ENCODE measurements at regions not wholly inside any gene's neighbourhood (a gene's known extent, or its start where the extent isn't known, plus 50 kb on each side); places are given as distances from the start of the nearest gene placed in this dataset.
A peak's percentile ranks its signal among the peaks of the same experiment; 100 is the strongest.

GRCh38 chr20:47860049-47860830 is 75.0 kb upstream of the SULF2 start:
- Histone ChIP-seq H3K27me3 (peaks cover 9 to 10% of the 10 kb centered on the region in 2 donors), H3K4me1 (no peaks in the 10 kb centered on the region), H3K9me3 (peaks cover 0 to 4% of the 10 kb centered on the region in 2 donors), H3K27ac (no peak overlapping the region), H3K4me3 (no peak overlapping the region), H3K36me3 (no peaks in the 10 kb centered on the region)
- ATAC-seq (no peak), DNase-seq (no peak)
- intact Hi-C loops (cut with DNase I) = no loop called here
- no peak for TF ChIP-seq CTCF (IDR thresholded peaks at IDR 0.05)

GRCh38 chr20:47859278-47859677 is 74.0 kb upstream of the SULF2 start:
- H3K27ac ChIP-seq = no peak overlapping the region
- H3K4me3 ChIP-seq = no peak overlapping the region
- no peaks in the 10 kb centered on the region for H3K4me1 ChIP-seq
- no peak for DNase-seq
- peaks cover 0 to 3% of the 10 kb centered on the region in 2 donors for H3K27me3 ChIP-seq
- ATAC-seq = no peak
- H3K36me3 ChIP-seq = no peaks in the 10 kb centered on the region
- intact Hi-C loops (cut with DNase I) = no loop called here
- no peak for TF ChIP-seq CTCF (IDR thresholded peaks at IDR 0.05)
- peaks cover 0 to 4% of the 10 kb centered on the region in 2 donors for H3K9me3 ChIP-seq

- no peak overlapping the region for H3K27ac ChIP-seq
- intact Hi-C loops (cut with DNase I) = no loop called here
- no peaks in the 10 kb centered on the region for H3K4me1 ChIP-seq
- H3K9me3 ChIP-seq = peaks cover 0 to under 1% of the 10 kb centered on the region in 2 donors
- DNase-seq (no peak), ATAC-seq (peak; percentile 23)
- H3K4me3 ChIP-seq = no peak overlapping the region
- H3K36me3 ChIP-seq = no peaks in the 10 kb centered on the region
- H3K27me3 ChIP-seq = peaks cover 0 to 3% of the 10 kb centered on the region in 2 donors
- no peak for TF ChIP-seq CTCF (IDR thresholded peaks at IDR 0.05)
Measured at GRCh38 chr20:47857569-47858464, 72.5 kb upstream of the SULF2 start.

GRCh38 chr20:47857187-47857568 is 71.9 kb upstream of the SULF2 start:
- Histone ChIP-seq H3K4me1 (no peaks in the 10 kb centered on the region), H3K27me3 (no peaks in the 10 kb centered on the region), H3K27ac (no peak overlapping the region), H3K9me3 (no peaks in the 10 kb centered on the region), H3K36me3 (no peaks in the 10 kb centered on the region), H3K4me3 (no peak overlapping the region)
- no peak for TF ChIP-seq CTCF (IDR thresholded peaks at IDR 0.05)
- ATAC-seq (no peak), DNase-seq (no peak)
- intact Hi-C loops (cut with DNase I) = no loop called here

- no peaks in the 10 kb centered on the region for H3K27me3 ChIP-seq
- no peaks in the 10 kb centered on the region for H3K36me3 ChIP-seq
- no peak for ATAC-seq
- no peak overlapping the region for H3K27ac ChIP-seq
- DNase-seq = no peak
- no peaks in the 10 kb centered on the region for H3K9me3 ChIP-seq
- no peaks in the 10 kb centered on the region for H3K4me1 ChIP-seq
- intact Hi-C loops (cut with DNase I) = no loop called here
- no peak overlapping the region for H3K4me3 ChIP-seq
- no peak for TF ChIP-seq CTCF (IDR thresholded peaks at IDR 0.05)
Measured at GRCh38 chr20:47855799-47856198, 70.5 kb upstream of the SULF2 start.
